CD8-positive, alpha-beta memory T cell (primary cell): ENCODE measurements at regions not wholly inside any gene's neighbourhood (a gene's known extent, or its start where the extent isn't known, plus 50 kb on each side); places are given as distances from the start of the nearest gene placed in this dataset.

ENCODE experiments used
- CTCF ChIA-PET: fragments of 350-600 bp; sonication (Branson Sonifier 250); formaldehyde crosslinking; loops from one replicate; lab custom pipeline; 2021; ENCODE audit warnings: antibody characterized with exemption; lab: Charles Lee
- POLR2A ChIA-PET: fragments of 350-600 bp; sonication (Branson Sonifier 250); formaldehyde crosslinking; loops from one replicate; lab custom pipeline; 2021; ENCODE audit warnings: antibody characterized with exemption; lab: Charles Lee
- DNase-seq, 5 donors: peaks; one replicate each; pipeline versions ENCODE4 v3.0.0 to v3.0.0-alpha.2; 2020 to 2022; ENCODE audit warnings: mixed read lengths in 1 of 5
- H3K27ac ChIP-seq: one replicate; pipeline ENCODE4 v1.7.0; 2013; ENCODE audit warnings: low read depth, mild to moderate bottlenecking, low read length, moderate library complexity
- H3K27me3 ChIP-seq: 2 replicates; pipeline ENCODE4 v1.7.0; 2013; ENCODE audit warnings: low read length, mild to moderate bottlenecking; ENCODE audit not compliant: insufficient read depth, poor library complexity, severe bottlenecking
- H3K36me3 ChIP-seq: 2 replicates; pipeline ENCODE4 v1.7.0; 2013; ENCODE audit warnings: mild to moderate bottlenecking, low read length, moderate library complexity; ENCODE audit not compliant: insufficient read depth
- H3K4me1 ChIP-seq: 2 replicates; pipeline ENCODE4 v1.7.0; 2013; ENCODE audit warnings: mild to moderate bottlenecking, low read length, moderate library complexity; ENCODE audit not compliant: insufficient read depth
- H3K4me3 ChIP-seq: 2 replicates; pipeline ENCODE4 v1.7.0; 2013; ENCODE audit warnings: mild to moderate bottlenecking, low read length
- H3K9me3 ChIP-seq: 2 replicates; pipeline ENCODE4 v1.7.0; 2013; ENCODE audit warnings: mild to moderate bottlenecking, low read length
- H3K27ac Mint-ChIP-seq, 8 donors: one replicate each; pipeline ENCODE4 v1.8.0; 2020 to 2021; ENCODE audit warnings: mixed read lengths in 8 of 8, mild to moderate bottlenecking in 6 of 8, inconsistent platforms in 3 of 8, moderate library complexity in 3 of 8
- H3K27me3 Mint-ChIP-seq, 2 donors: one replicate each; pipeline ENCODE4 v1.8.0; 2020 to 2021; ENCODE audit warnings: mixed read lengths in 2 of 2, mild to moderate bottlenecking in 1 of 2, moderate library complexity in 1 of 2
- H3K36me3 Mint-ChIP-seq, 3 donors: one replicate each; pipeline ENCODE4 v1.8.0; 2020 to 2021; ENCODE audit warnings: mixed read lengths in 3 of 3, inconsistent platforms in 1 of 3, mild to moderate bottlenecking in 1 of 3
- H3K4me1 Mint-ChIP-seq, 3 donors: one replicate each; pipeline ENCODE4 v1.8.0; 2020 to 2021; ENCODE audit warnings: mixed read lengths in 3 of 3, inconsistent platforms in 1 of 3, mild to moderate bottlenecking in 1 of 3
- H3K4me3 Mint-ChIP-seq, 7 donors: one replicate each; pipeline ENCODE4 v1.8.0; 2020 to 2021; ENCODE audit warnings: mixed read lengths in 7 of 7, mild to moderate bottlenecking in 6 of 7, moderate library complexity in 4 of 7, inconsistent platforms in 2 of 7
- H3K9me3 Mint-ChIP-seq, 5 donors: one replicate each; pipeline ENCODE4 v1.8.0; 2020 to 2022; ENCODE audit warnings: mixed read lengths in 5 of 5, mild to moderate bottlenecking in 3 of 5, moderate library complexity in 2 of 5, inconsistent platforms in 1 of 5

GRCh38 chr10:3616880-3617279, 168.1 kb downstream of the KLF6 start:
- Mint-ChIP-seq H3K4me1 (no peaks in the 10 kb centered on the region), H3K27ac (no peak overlapping the region), H3K4me3 (no peak overlapping the region), H3K36me3 (peaks cover 0 to 17% (median 0%) of the 10 kb centered on the region in 3 donors), H3K27me3 (peaks cover 0 to 14% of the 10 kb centered on the region in 2 donors), H3K9me3 (peaks cover 12 to 15% (median 14%) of the 10 kb centered on the region in 5 donors)
- Histone ChIP-seq H3K4me1 (no peaks in the 10 kb centered on the region), H3K27ac (no peak overlapping the region), H3K4me3 (no peak overlapping the region), H3K9me3 (no peaks in the 10 kb centered on the region), H3K27me3 (no peaks in the 10 kb centered on the region), H3K36me3 (no peaks in the 10 kb centered on the region)
- no peak for DNase-seq
- CTCF ChIA-PET = no interaction called here
- POLR2A ChIA-PET = interaction anchor here (0.7 kb wide), 1 partner anchor 160 kb away, joined by 5 read pairs; no protein-coding TSS in a partner anchor

GRCh38 chr10:3613318-3613717, 171.7 kb downstream of the KLF6 start:
- peaks cover 0 to 37% (median 1%) of the 10 kb centered on the region in 3 donors for H3K36me3 Mint-ChIP-seq
- H3K36me3 ChIP-seq = no peaks in the 10 kb centered on the region
- no peak overlapping the region for H3K4me3 Mint-ChIP-seq
- H3K9me3 ChIP-seq = peaks cover 9% of the 10 kb centered on the region
- H3K4me1 ChIP-seq = no peaks in the 10 kb centered on the region
- H3K4me3 ChIP-seq = no peak overlapping the region
- no peaks in the 10 kb centered on the region for H3K4me1 Mint-ChIP-seq
- peak overlapping the region in 1 of 8 donors; percentile 69 for H3K27ac Mint-ChIP-seq
- no peak for DNase-seq
- CTCF ChIA-PET = interaction anchor here (0.7 kb wide), 1 partner anchor 752 kb away, joined by 4 read pairs; no protein-coding TSS in a partner anchor
- H3K27me3 Mint-ChIP-seq = peaks cover 0 to 3% of the 10 kb centered on the region in 2 donors
- H3K27ac ChIP-seq = no peak overlapping the region
- POLR2A ChIA-PET = no interaction called here
- peaks cover 30 to 37% (median 34%) of the 10 kb centered on the region in 5 donors for H3K9me3 Mint-ChIP-seq
- no peaks in the 10 kb centered on the region for H3K27me3 ChIP-seq

GRCh38 chr10:3612183-3613001, 172.6 kb downstream of the KLF6 start:
- CTCF ChIA-PET = interaction anchor here (0.7 kb wide), 1 partner anchor 753 kb away, joined by 4 read pairs; no protein-coding TSS in a partner anchor
- Histone ChIP-seq H3K4me3 (no peak overlapping the region), H3K36me3 (no peaks in the 10 kb centered on the region), H3K27me3 (no peaks in the 10 kb centered on the region), H3K9me3 (peaks cover 9% of the 10 kb centered on the region), H3K27ac (no peak overlapping the region), H3K4me1 (no peaks in the 10 kb centered on the region)
- POLR2A ChIA-PET = interaction anchor here (0.7 kb wide), 1 partner anchor 28 kb away, joined by 10 read pairs; no protein-coding TSS in a partner anchor
- DNase-seq = no peak
- Mint-ChIP-seq H3K36me3 (peaks cover 0 to 47% (median 4%) of the 10 kb centered on the region in 3 donors), H3K4me3 (no peak overlapping the region), H3K27me3 (peaks cover 0 to 3% of the 10 kb centered on the region in 2 donors), H3K4me1 (no peaks in the 10 kb centered on the region), H3K27ac (peak overlapping the region in 1 of 8 donors; percentile 51), H3K9me3 (peaks cover 36 to 47% (median 43%) of the 10 kb centered on the region in 5 donors)

GRCh38 chr10:3606309-3606708, 178.7 kb downstream of the KLF6 start:
- Histone ChIP-seq H3K9me3 (peaks cover 9% of the 10 kb centered on the region), H3K27ac (no peak overlapping the region), H3K4me1 (no peaks in the 10 kb centered on the region), H3K36me3 (no peaks in the 10 kb centered on the region), H3K4me3 (no peak overlapping the region), H3K27me3 (no peaks in the 10 kb centered on the region)
- ChIA-PET CTCF (no interaction called here), POLR2A (no interaction called here)
- Mint-ChIP-seq H3K4me3 (no peak overlapping the region), H3K4me1 (no peaks in the 10 kb centered on the region), H3K36me3 (peaks cover 4 to 63% (median 7%) of the 10 kb centered on the region in 3 donors), H3K27me3 (peaks cover 0 to 6% of the 10 kb centered on the region in 2 donors), H3K27ac (no peak overlapping the region), H3K9me3 (peaks cover 42 to 46% (median 43%) of the 10 kb centered on the region in 5 donors)
- no peak for DNase-seq

GRCh38 chr10:3605882-3606281, 179.1 kb downstream of the KLF6 start:
- Histone ChIP-seq H3K27ac (no peak overlapping the region), H3K4me1 (no peaks in the 10 kb centered on the region), H3K9me3 (peaks cover 9% of the 10 kb centered on the region), H3K4me3 (no peak overlapping the region), H3K27me3 (no peaks in the 10 kb centered on the region), H3K36me3 (no peaks in the 10 kb centered on the region)
- no peak overlapping the region for H3K4me3 Mint-ChIP-seq
- POLR2A ChIA-PET = no interaction called here
- no peak for DNase-seq
- H3K36me3 Mint-ChIP-seq = peaks cover 4 to 59% (median 7%) of the 10 kb centered on the region in 3 donors
- H3K27ac Mint-ChIP-seq = no peak overlapping the region
- H3K27me3 Mint-ChIP-seq = peaks cover 0 to 11% of the 10 kb centered on the region in 2 donors
- no peaks in the 10 kb centered on the region for H3K4me1 Mint-ChIP-seq
- peaks cover 38 to 42% (median 40%) of the 10 kb centered on the region in 5 donors for H3K9me3 Mint-ChIP-seq
- CTCF ChIA-PET = no interaction called here

- Mint-ChIP-seq H3K9me3 (peaks cover 0 to 3% (median 0%) of the 10 kb centered on the region in 5 donors), H3K4me3 (no peak overlapping the region), H3K36me3 (no peaks in the 10 kb centered on the region), H3K27ac (no peak overlapping the region), H3K4me1 (no peaks in the 10 kb centered on the region), H3K27me3 (peaks cover 14 to 26% of the 10 kb centered on the region in 2 donors)
- H3K36me3 ChIP-seq = no peaks in the 10 kb centered on the region
- H3K27me3 ChIP-seq = no peaks in the 10 kb centered on the region
- ChIA-PET POLR2A (no interaction called here), CTCF (no interaction called here)
- H3K27ac ChIP-seq = no peak overlapping the region
- DNase-seq = no peak
- no peaks in the 10 kb centered on the region for H3K9me3 ChIP-seq
- no peaks in the 10 kb centered on the region for H3K4me1 ChIP-seq
- no peak overlapping the region for H3K4me3 ChIP-seq
Measured at GRCh38 chr10:3595736-3596135, 189.3 kb downstream of the KLF6 start.

- Mint-ChIP-seq H3K27ac (peak overlapping the region in 1 of 8 donors; percentile 35), H3K9me3 (no peaks in the 10 kb centered on the region), H3K36me3 (no peaks in the 10 kb centered on the region), H3K4me1 (no peaks in the 10 kb centered on the region), H3K27me3 (peaks cover 16 to 20% of the 10 kb centered on the region in 2 donors), H3K4me3 (no peak overlapping the region)
- ChIA-PET POLR2A (no interaction called here), CTCF (no interaction called here)
- Histone ChIP-seq H3K4me1 (no peaks in the 10 kb centered on the region), H3K4me3 (no peak overlapping the region), H3K27me3 (no peaks in the 10 kb centered on the region), H3K9me3 (no peaks in the 10 kb centered on the region), H3K36me3 (no peaks in the 10 kb centered on the region), H3K27ac (no peak overlapping the region)
- DNase-seq = no peak
Measured at GRCh38 chr10:3593611-3594010, 191.4 kb downstream of the KLF6 start.

GRCh38 chr10:3592424-3592823, 192.6 kb downstream of the KLF6 start:
- no peaks in the 10 kb centered on the region for H3K9me3 ChIP-seq
- H3K9me3 Mint-ChIP-seq = no peaks in the 10 kb centered on the region
- H3K27me3 Mint-ChIP-seq = peaks cover 20 to 26% of the 10 kb centered on the region in 2 donors
- H3K4me3 Mint-ChIP-seq = no peak overlapping the region
- H3K27ac ChIP-seq = no peak overlapping the region
- no peaks in the 10 kb centered on the region for H3K36me3 ChIP-seq
- no peaks in the 10 kb centered on the region for H3K4me1 ChIP-seq
- ChIA-PET POLR2A (no interaction called here), CTCF (no interaction called here)
- no peak for DNase-seq
- no peaks in the 10 kb centered on the region for H3K27me3 ChIP-seq
- H3K27ac Mint-ChIP-seq = no peak overlapping the region
- H3K4me3 ChIP-seq = no peak overlapping the region
- no peaks in the 10 kb centered on the region for H3K4me1 Mint-ChIP-seq
- no peaks in the 10 kb centered on the region for H3K36me3 Mint-ChIP-seq
